K562 (cell line): ENCODE measurements at regions not wholly inside any gene's neighbourhood (a gene's known extent, or its start where the extent isn't known, plus 50 kb on each side); places are given as distances from the start of the nearest gene placed in this dataset.

Experiments used
- ATAC-seq: fragments of 200-7000 bp; cut with Tn5 transposase; 3 replicates; pipeline ENCODE4 v1.9.1; 2020; ENCODE audit warnings: moderate library complexity
- BruUV-seq: library from RNA; stranded (reverse); fragments of 400-500 nt; replicated peaks from 2 replicates; lab custom pipeline; 2021; lab: Mats Ljungman, UMichigan
- CTCF ChIA-PET: fragments of 300-600 bp; formaldehyde crosslinking; extraction: SDS; loops from one replicate; lab custom pipeline; 2021; ENCODE audit warnings: low intra/inter-chr PET ratio; lab: Yijun Ruan, JAX
- POLR2A ChIA-PET: fragments of 300-600, 350-650 bp; sonication (Branson Sonifier 250); formaldehyde crosslinking; extraction: SDS; loops from one replicate; lab custom pipeline; 2021; ENCODE audit warnings: antibody characterized with exemption, inconsistent platforms; lab: Yijun Ruan, JAX
- DNase-seq, 4 experiments: peaks; one replicate each; pipeline versions ENCODE4 v3.0.0 to v3.0.0-alpha.2; 2011 to 2018; ENCODE audit warnings: low spot score in 3 of 4, mixed read lengths in 3 of 4; ENCODE audit errors: extremely low read depth in 1 of 4
- FAIRE-seq: peaks from 2 replicates; lab custom pipeline; 2011; peaks lifted over from hg19 to GRCh38; lab: Jason Lieb, UNC
- H2AFZ ChIP-seq: 2 replicates; pipeline ENCODE4 v1.6.0; 2011; ENCODE audit warnings: low read depth, low read length, control low read depth, inconsistent platforms
- H3K27ac ChIP-seq: fragments of 200-600 bp; 3 replicates; pipeline ENCODE4 v1.8.0; 2011; ENCODE audit warnings: low read depth, mild to moderate bottlenecking, control low read depth, inconsistent platforms, low read length, moderate library complexity, mixed read lengths; ENCODE audit errors: extremely low read depth
- H3K27me3 ChIP-seq, 2 experiments: fragments of 300-600 bp in 1 of 2; 2 replicates in 1 of 2; 3 replicates in 1 of 2; pipeline versions ENCODE4 v1.6.0 to v1.8.0; 2011; ENCODE audit warnings: inconsistent platforms in 2 of 2, low read length in 2 of 2, mild to moderate bottlenecking in 1 of 2, mixed read lengths in 1 of 2, moderate library complexity in 1 of 2; ENCODE audit not compliant: control insufficient read depth in 2 of 2, insufficient read depth in 2 of 2
- H3K36me3 ChIP-seq: fragments of 300-600 bp; 3 replicates; pipeline ENCODE4 v1.8.0; 2011; ENCODE audit warnings: mild to moderate bottlenecking, low read length, inconsistent platforms; ENCODE audit not compliant: control insufficient read depth, insufficient read depth
- H3K4me1 ChIP-seq, 2 experiments: fragments of 200-600 bp in 1 of 2; replicated peaks in 1 of 2; 2 replicates in 1 of 2; 3 replicates in 1 of 2; pipeline versions ENCODE4 v1.5.1 to v1.8.0; 2011; ENCODE audit warnings: inconsistent platforms in 2 of 2, low read length in 2 of 2, mild to moderate bottlenecking in 1 of 2, mixed read lengths in 1 of 2, moderate library complexity in 1 of 2; ENCODE audit not compliant: control insufficient read depth in 2 of 2, insufficient read depth in 2 of 2
- H3K4me2 ChIP-seq: 2 replicates; pipeline ENCODE4 v1.6.1; 2011; ENCODE audit warnings: low read length, control low read depth, inconsistent platforms, mixed read lengths; ENCODE audit not compliant: insufficient read depth
- H3K4me3 ChIP-seq: fragments of 200-600 bp; sonication (generic), shearing (Covaris generic); 2 replicates; pipeline ENCODE4 v1.5.1; 2016; ENCODE audit warnings: control low read depth, inconsistent platforms
- H3K79me2 ChIP-seq: fragments of 200-600 bp; 3 replicates; pipeline ENCODE4 v1.8.0; 2011; ENCODE audit warnings: low read length, inconsistent platforms; ENCODE audit not compliant: control insufficient read depth, insufficient read depth
- H3K9ac ChIP-seq, 2 experiments: 2 replicates each; pipeline versions ENCODE4 v1.6.0 to v1.6.1; 2011; ENCODE audit warnings: low read depth in 2 of 2, low read length in 2 of 2, control low read depth in 1 of 2, inconsistent platforms in 1 of 2, mild to moderate bottlenecking in 1 of 2, mixed read lengths in 1 of 2; ENCODE audit not compliant: insufficient read depth in 1 of 2
- H3K9me1 ChIP-seq: one replicate; pipeline ENCODE4 v1.6.0; 2011; ENCODE audit warnings: inconsistent platforms, mild to moderate bottlenecking, low read length, moderate library complexity; ENCODE audit not compliant: control insufficient read depth, insufficient read depth
- H3K9me3 ChIP-seq: replicated peaks from 2 replicates; pipeline ENCODE4 v1.5.1; 2011; ENCODE audit warnings: low read depth, low read length, inconsistent platforms; ENCODE audit not compliant: control insufficient read depth, insufficient read depth
- H4K20me1 ChIP-seq: replicated peaks from 2 replicates; pipeline ENCODE4 v1.6.1; 2011; ENCODE audit warnings: low read length, inconsistent platforms, mixed read lengths; ENCODE audit not compliant: control insufficient read depth, insufficient read depth
- CHD7 ChIP-seq: fragments of 200-600 bp; sonication (generic); IDR thresholded peaks from one replicate; pipeline ENCODE4 v1.6.1; 2012; ENCODE audit warnings: mild to moderate bottlenecking, low read depth, low read length, inconsistent platforms
- HMG20A ChIP-seq: fragments of 450-650 bp; formaldehyde crosslinking; conservative IDR thresholded peaks from 2 replicates; pipeline ENCODE4 v1.4.0; 2020; ENCODE audit warnings: mild to moderate bottlenecking, mixed read lengths
- MCM3 ChIP-seq: fragments of 450-650 bp; IDR thresholded peaks from 2 replicates; pipeline ENCODE4 v1.6.1; 2016
- NONO ChIP-seq, 2 experiments: fragments of 200-400 bp in 1 of 2; fragments of 450-650 bp in 1 of 2; formaldehyde crosslinking in 1 of 2; IDR thresholded peaks; 2 replicates each; pipeline ENCODE4 v1.6.1; 2017; ENCODE audit warnings: low read depth in 2 of 2, mild to moderate bottlenecking in 2 of 2, moderate library complexity in 2 of 2, low read length in 1 of 2
- SNAPC5 ChIP-seq: fragments of 250-450 bp; sonication (Bioruptor Pico); IDR thresholded peaks from 2 replicates; pipeline ENCODE4 v1.8.0; 2021; ENCODE audit warnings: moderate library complexity, mild to moderate bottlenecking, inconsistent platforms
- ZBTB26 ChIP-seq: fragments of 450-650 bp; formaldehyde crosslinking; IDR thresholded peaks from 2 replicates; pipeline ENCODE4 v1.4.0; 2022; ENCODE audit warnings: missing genetic modification characterization
- ZNF197 ChIP-seq: fragments of 200-800 bp; sonication (Bioruptor generic); IDR thresholded peaks from 2 replicates; pipeline ENCODE4 v1.6.1; 2016; ENCODE audit warnings: low read depth, missing genetic modification characterization, missing compliant biosample characterization
- ZNF347 ChIP-seq: fragments of 450-650 bp; formaldehyde crosslinking; IDR thresholded peaks from 2 replicates; pipeline ENCODE4 v1.4.0; 2020; ENCODE audit warnings: low read depth, mild to moderate bottlenecking, moderate library complexity
- ZNF512 ChIP-seq: IDR thresholded peaks from 2 replicates; pipeline ENCODE4 v1.6.1; 2016; ENCODE audit warnings: missing genetic modification characterization, missing compliant biosample characterization
- WGBS: fragments of 100-300 bp; shearing (Covaris generic); methylation state at CpG from one replicate; pipeline ENCODE4 v1.1.6; 2016; ENCODE audit warnings: low coverage, mixed read lengths; ENCODE audit not compliant: insufficient coverage; ENCODE audit errors: missing lambda C conversion rate; 5-methylcytosine and 5-hydroxymethylcytosine counted together
- in situ Hi-C: fragments of 300-500 bp; cut with MboI; formaldehyde crosslinking; loops from 4 replicates; pipeline ENCODE4 v1.15.0; 2018; ENCODE audit warnings: inconsistent platforms, mixed read lengths
- intact Hi-C: fragments of 100-400 bp; cut with micrococcal nuclease; formaldehyde crosslinking; loops from 2 replicates; pipeline ENCODE4 v1.14.2; 2022

DNA sequence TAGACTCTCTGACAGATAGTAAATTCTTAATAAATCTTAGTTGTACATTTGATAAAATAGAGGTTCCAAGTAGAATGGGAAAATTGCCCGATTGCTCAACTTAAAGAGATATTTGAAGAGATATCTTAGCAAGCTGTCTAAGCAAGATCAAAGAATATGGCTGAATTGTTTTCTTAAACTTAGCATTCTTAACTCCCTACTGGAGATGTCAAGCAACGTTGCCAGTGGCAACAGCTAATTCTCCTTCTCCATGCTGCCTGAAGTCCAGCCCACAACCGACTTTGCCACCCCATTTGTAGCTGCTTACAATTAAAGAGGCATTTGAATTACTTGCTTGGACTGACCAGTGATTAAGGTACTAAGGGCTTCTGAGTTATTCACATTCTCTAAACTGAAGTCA lies 94.4 kb downstream of the FAM181B start:
- 0% methylated on average over 3 of the region's 3 CpGs for WGBS
- no peak overlapping the region for H3K9ac ChIP-seq
- H3K79me2 ChIP-seq: no peaks in the 10 kb centered on the region
- H3K36me3 ChIP-seq: no peaks in the 10 kb centered on the region
- H3K9me3 ChIP-seq: no peaks in the 10 kb centered on the region
- FAIRE-seq: no peak
- no peak overlapping the region for H3K27ac ChIP-seq
- DNase-seq: no peak
- intact Hi-C loops: no loop called here
- no TSS peak for BruUV-seq
- no peak for ATAC-seq
- no peaks in the 10 kb centered on the region for H3K4me1 ChIP-seq
- ChIA-PET CTCF (no interaction called here), POLR2A (no interaction called here)
- in situ Hi-C loops: no loop called here
- no peak overlapping the region for H3K4me3 ChIP-seq
- no peak overlapping the region for H3K4me2 ChIP-seq
- H4K20me1 ChIP-seq: no peaks in the 10 kb centered on the region
- H2AFZ ChIP-seq: no peak overlapping the region
- H3K27me3 ChIP-seq: no peaks in the 10 kb centered on the region
- no peaks in the 10 kb centered on the region for H3K9me1 ChIP-seq
- no peak for TF ChIP-seq SNAPC5 (CRISPR knock-in tag)
- no peak for TF ChIP-seq CHD7
- TF ChIP-seq ZNF512 (tag): no peak
- no peak for TF ChIP-seq HMG20A
- no peak for TF ChIP-seq MCM3
- no peak for TF ChIP-seq ZBTB26 (CRISPR knock-in tag)
- no peak for TF ChIP-seq NONO (IDR thresholded peaks at IDR 0.05; ENCODE audit: low read depth in 2 of 2, low read length in 1 of 2)
- TF ChIP-seq ZNF347 (CRISPR knock-in tag): no peak
- no peak for TF ChIP-seq ZNF197
